HL-60/S4 (cell line): ENCODE measurements at regions not wholly inside any gene's neighbourhood (a gene's known extent, or its start where the extent isn't known, plus 50 kb on each side); places are given as distances from the start of the nearest gene placed in this dataset.
"Not testable (repeated sequence)": the region's sequence is repeated elsewhere in the genome, so short reads cannot be mapped to it uniquely, and the experiment has no call there.

Experiments
- in situ Hi-C: fragments of 300-500 bp; cut with MboI; formaldehyde crosslinking; loops from 2 replicates; pipeline ENCODE4 v1.14.3; 2022; ENCODE audit warnings: low sequenced_read_pairs

DNA sequence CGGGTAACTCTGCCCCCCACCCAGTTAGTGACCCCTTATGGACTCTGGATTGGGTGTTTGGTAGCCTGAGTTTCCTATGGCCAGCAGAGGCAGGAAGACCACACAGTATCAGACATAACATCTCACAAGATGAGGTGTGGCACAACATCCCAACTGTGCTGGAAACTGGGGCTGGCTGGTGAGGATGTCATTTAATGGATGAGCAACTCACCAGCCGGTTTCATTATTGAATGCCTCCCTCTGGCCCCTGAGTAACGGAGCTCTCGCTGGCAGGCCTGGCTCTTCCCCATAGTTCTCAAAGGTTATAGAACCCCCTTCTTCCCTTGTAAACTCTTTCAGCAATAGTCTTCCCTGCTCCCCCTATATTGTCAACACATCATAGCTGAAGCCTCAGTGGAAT lies 195.0 kb downstream of the BCL11A start:
- in situ Hi-C loops, result no loop called here

DNA sequence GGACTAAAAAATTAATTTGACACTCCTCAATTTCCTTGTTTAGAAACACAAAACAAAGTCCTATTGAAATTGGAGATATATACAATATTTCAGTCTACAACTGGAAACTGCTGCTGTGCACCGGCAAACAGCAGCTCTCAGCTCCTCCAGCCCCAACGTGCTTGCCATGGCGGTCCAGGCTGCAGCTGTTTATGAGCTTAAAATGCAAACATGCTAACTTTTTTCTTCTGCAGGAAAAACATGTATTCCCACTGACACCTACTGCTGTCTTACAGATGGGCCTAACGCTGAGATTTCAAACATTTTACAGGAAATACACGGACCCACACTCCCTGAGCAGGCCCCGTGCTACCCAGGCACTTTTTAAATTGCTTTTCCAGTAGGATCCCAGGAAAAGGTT lies 195.5 kb downstream of the BCL11A start:
- in situ Hi-C loops, result no loop called here

DNA sequence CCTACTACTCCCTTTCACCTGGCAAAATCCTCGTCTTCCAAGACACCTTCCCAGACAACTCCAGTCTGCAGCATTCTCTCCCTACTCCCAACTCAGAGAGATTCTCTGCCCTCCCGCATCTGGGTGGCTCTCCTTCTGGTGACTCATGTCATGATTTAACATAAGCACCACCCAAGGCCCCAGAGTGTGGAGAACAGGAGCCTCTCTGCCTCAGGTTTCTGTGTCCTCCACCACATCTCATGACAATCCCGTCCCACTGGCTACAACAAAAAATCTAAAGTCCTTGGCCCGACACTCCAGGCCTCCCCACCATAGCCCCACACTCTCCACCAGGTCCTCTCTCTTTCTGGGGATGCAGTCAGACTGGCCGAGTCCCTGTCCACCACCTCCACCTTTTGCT lies 197.1 kb downstream of the BCL11A start:
- in situ Hi-C loops, result no loop called here

DNA sequence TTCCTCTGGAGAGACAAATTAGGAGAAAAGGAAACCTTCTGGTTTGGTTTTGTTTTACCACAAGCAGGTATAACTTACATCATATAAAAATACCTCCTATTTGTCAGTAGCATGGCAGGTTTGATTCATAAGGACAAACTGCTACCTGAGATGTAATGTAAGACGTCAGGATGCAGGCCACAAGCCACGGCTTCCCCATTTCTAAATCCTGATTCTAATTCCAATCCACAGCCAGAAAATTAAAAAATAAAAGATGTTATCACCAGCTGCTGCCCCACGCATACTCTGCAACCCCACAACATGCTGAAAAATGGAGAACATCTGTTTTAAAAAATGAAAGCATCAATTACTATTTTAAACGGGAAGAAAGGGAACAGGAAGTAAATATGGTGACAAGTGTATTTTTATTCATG lies 197.6 kb downstream of the BCL11A start:
- in situ Hi-C loops, result no loop called here

DNA sequence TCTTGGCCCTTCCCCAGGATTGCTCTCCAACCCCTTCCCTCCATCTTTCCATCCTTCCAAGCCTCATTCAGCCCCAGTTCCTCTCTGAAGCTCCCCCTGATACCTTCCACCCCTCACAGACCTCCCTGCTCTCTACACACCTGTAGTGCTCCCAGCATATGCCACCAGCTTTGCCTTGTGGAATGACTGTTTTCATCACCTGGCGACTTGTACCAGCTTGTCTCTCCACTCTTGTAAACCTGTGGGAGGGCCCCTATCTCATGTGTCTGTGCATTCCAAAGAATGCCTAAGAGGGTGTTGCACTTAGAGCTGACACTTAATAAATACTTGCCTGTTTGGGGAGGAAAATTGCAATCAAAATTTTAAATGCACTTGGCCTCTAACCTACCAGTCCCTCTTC lies 198.7 kb downstream of the BCL11A start:
- in situ Hi-C loops, result no loop called here

DNA sequence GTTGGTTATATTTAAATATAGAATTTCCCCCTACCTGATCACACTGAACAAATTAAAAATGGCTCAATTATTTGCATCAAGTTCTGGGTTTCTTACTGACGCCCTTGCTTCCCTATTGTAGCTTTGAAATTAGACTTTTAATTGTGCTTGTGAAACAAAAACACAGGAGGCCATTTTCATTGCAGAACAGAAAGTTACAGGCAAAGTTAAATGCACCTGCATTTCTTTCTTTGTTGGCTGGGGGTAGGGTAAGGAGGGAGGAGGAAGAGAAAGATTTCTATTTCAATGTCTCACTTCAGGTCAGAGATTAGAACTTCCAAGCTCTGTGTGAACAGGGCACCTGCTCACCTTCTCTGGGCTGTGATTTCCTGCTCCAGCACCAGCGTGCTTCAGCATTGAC lies 199.6 kb downstream of the BCL11A start:
- in situ Hi-C loops, result no loop called here

DNA sequence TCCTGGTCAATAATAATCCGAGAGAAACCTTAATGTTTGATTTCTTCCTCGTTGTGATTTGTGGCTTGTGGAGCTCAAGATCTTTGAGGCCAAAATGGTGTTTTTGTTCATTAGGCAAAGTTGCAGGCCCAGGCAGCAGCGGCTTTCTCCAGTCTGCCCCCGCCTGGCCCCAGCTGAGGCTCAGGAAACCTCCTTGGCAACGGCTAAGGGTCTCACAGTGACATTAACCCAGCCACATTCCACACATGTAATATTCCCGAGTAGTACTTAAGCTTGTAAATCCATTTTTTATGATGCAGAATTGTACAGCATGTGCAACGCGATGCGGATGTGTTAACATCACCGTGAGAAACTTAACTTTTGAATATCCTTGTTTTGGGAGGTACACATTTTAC lies 200.1 kb downstream of the BCL11A start:
- in situ Hi-C loops, result no loop called here

DNA sequence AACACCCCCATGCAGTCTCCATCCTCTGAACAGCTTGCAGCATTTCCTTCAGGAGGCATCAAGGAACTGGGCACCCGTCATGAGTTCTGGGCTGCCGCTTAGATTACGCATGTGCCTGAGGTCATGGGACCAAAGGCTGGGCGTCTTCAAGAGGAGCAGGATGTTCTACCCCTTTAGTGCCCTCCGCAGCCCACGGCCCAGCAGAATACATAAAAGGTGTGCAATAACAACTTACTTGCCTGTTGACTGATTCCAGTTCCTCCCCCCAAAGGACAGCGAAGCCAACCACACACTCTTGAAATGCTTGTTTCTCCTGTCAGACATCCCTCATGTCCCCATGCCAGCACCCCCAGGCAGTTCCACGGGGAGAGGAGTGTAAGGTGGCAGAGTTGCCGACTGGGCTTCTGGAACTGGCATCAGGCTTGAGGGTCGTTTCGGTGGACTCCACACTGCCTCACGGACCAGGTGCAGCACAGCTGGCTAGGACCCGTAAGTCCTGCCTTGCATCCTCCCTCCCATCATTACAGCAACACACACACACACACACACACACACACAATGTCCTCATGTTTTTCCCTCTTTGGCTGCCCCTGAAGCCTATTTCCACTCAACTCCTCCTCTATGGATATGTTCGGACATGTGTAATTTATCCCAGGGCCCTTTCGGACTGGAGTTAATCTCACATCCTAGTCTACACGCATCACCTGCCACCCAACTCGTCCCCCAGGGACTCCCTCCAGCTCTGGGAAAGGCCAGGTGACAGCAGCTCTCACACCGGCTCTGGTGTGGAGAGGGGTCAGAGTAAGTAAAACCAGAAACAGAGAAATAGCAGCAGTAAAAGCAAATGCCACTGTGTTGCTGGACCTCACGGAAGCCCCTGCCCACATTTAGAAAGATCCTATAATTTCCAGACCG lies 200.7 kb downstream of the BCL11A start:
- in situ Hi-C loops, result no loop called here

DNA sequence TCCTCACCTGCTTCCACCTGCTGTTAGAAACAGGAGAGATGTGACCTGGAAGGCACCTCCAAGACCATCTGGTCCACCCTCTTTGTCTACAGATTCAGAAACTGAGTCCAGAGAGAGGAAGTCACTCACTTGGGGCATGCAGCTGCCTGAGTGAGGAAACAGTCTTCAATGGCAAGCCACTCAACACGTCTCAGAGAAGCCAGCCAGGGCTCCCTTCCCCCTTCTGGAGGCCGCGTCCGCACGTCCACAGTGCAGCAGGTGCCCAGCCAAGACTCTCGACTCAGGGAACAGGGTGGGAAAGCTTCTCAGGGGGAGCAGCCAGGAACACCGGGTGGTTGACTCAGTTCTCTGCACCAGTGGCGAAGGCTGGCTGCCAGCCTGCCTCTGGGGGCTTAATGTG lies 201.7 kb downstream of the BCL11A start:
- in situ Hi-C loops, result no loop called here

DNA sequence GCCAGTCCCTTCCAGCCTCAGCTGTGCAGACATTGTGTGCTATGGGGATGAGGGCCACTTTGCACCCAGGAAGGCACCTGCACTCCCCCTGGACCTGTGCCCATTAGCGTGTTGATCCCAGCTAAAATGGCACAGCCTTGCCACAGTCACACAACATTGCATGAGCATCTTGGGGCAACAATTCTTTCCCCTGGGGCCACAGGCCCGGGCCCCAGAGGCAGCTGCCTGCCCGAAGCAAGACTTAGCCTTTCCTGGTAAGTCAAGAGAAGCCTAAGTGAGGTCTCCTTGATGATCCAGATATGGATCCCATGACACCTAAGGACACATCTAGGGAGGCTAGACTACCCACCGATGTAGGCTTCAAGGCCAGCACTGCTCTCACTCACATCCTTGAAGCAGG lies 202.1 kb downstream of the BCL11A start:
- in situ Hi-C loops, result no loop called here

DNA sequence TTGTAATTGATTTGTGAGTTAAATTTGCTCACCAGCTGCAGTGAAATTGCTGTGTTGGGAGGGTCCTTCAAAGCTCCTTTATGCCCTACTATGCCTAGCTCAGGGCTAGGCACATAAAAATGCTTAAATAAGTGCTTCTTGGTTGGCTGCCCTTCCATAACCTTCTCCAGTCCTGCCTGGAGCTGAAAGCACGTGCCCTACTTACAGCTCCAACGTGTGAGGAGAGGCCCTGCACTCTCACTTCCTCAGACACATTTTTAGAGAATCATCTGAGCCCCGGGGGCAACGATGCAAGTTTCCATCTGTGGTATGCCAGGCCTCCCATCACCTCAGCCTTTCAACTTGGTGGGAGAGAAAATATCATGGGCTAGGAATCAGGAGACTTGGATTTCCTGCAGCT lies 202.7 kb downstream of the BCL11A start:
- in situ Hi-C loops, result no loop called here

DNA sequence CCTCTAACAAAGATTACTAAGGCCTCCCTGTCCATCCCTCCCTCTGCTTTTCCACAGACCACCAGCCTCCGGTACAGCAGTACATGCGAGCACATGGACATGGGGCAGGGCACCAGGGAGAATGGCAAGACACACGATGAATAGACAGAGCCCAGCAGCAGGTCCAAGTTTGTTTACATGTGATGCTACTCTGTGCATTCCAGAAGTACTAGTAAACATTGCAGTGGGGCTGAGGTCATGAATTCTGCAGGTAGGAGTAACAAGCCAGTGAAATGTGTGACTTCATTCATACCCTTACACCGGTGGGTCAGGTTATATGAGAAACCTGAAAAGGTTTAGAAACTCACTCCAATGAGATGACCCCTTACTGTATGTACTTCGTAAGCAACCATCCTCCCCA lies 205.7 kb downstream of the BCL11A start:
- in situ Hi-C loops, result no loop called here

DNA sequence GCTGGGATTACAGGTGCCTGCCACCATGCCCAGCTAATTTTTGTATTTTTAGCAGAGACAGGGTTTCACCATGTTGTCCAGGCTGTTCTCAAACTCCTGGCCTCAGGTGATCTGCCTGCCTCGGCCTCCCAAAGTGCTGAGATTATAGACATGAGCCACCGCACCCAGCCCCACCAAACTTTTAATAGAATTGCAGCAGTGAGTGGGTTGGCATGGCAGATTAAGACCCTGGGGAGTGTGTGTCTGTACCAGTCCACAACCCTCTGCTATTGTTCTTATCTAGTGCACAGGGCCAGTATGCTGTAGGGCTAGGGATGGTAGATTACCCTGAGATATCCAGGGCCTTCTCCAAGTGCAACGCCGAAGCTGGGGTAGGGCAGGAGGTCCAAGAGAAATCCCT lies 211.0 kb downstream of the BCL11A start:
- in situ Hi-C loops, result not testable (repeated sequence)

DNA sequence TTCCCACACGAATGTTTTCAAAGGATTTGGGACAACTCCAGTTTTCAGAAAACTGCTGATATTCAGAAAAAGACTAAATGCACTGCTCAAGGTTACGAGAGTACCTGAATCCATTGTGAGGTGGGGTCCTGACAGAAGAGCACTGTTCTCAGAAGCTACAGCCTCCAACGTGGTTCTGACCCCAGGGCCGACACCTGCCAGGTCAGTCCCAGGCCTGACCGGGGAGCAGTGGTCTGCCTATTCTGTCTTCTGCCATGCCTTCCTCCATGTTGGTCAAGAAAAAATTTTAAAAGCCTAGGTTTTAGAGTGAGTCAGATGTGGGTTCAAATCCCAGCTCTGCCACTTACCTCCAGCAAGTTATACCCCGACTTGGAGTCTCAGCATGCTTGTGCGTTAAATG lies 212.3 kb downstream of the BCL11A start:
- in situ Hi-C loops, result no loop called here

DNA sequence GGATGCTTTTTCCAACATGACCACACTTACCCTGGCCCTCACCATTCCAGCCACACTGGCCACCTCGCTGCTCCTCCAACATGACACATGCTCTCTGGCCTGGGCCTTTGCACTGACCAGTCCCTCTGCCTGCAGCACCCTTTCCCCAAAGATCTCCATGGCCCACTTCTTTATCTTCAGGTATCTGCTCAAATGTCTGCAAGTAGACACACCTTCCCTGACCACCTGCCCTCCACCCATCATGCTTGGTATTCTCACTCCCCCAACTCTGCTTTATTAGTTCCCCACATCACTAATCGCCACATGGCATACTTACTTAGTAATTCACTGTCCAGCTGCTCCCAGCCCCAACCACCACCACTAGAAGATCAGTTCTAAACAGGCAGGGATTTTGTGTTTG lies 214.2 kb downstream of the BCL11A start:
- in situ Hi-C loops, result no loop called here

DNA sequence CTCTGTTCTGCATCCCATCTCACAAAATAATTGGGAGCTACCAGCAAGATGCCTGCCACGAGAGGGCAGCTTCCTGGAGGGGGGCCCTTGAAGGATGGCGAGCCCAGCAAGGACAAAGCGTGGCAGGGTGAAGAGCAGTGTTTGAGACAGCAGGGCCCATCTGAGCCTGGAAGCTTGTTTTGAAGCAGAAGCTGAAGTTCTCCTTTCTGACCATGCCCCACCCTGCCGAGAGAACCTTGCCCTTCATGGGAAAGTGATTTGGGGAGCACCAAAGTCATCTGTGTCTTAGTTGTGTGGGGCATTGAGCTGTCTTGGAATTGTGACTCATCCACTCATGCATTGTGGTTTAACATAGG lies 216.3 kb downstream of the BCL11A start:
- in situ Hi-C loops, result no loop called here

DNA sequence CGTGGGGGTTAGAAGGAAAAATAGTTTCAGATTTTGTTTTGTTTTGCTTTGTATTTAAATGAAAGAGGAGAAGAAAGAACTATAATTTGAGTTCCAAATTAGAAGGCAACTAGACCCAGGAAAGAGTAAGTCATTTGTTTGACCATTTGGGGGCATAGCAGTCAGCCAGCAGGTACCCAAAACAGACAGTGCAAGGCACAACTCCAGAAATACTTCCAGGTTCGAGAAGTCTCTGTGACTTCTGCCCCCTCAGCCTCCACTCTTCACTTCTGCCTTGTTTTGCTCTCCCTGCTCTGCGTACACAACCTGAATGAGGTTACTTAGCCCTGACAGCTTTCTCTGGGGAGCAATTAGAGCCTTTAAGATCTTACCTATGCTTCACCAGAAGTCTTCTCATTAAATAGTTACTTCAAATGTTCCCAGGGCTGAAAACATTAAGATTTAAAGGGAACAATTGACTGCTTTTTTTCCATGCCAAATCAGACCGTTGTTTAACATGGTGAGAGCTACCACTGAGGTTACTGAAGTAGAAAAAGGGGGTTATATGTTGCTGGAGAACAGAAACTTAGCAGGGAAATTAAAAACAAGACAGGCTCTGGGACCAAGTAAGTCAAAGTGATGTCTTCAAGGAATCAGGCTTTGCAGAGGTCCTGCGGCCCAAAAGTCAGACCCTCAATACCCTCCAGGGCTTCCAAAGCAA lies 216.9 kb downstream of the BCL11A start:
- in situ Hi-C loops, result no loop called here

DNA sequence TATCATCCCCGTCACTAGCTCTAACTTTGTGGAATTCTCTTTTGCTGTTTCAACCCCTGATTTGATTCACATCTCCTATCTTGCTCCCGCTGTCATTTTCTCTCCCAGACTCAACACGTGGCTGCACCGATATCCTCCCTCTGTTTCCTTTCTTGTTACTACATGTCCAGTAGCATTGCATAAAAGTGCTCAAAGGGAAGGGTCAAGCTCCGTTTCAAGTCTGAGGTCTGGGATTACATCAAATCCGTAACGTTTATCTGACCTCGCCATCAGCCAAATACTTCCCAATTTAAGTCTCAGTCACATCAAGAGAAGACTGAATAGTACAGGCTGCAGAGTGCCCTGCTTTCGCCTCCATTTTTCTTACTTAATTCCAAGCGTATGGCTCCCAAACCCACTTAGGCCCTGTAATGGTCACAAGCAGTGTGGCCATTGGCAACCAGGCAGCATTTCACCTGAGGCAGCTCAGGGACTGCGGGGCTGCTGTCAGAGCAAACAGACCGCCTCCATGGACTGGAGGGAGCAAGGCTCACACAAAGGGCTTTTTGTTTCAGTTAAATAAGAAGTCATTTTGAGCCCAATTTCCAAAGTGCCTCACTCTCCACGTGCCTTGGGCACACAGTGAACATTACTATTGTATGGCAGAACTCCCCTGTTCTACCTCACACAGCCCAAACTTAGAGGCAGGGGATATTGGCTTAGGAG lies 217.8 kb downstream of the BCL11A start:
- in situ Hi-C loops, result no loop called here

DNA sequence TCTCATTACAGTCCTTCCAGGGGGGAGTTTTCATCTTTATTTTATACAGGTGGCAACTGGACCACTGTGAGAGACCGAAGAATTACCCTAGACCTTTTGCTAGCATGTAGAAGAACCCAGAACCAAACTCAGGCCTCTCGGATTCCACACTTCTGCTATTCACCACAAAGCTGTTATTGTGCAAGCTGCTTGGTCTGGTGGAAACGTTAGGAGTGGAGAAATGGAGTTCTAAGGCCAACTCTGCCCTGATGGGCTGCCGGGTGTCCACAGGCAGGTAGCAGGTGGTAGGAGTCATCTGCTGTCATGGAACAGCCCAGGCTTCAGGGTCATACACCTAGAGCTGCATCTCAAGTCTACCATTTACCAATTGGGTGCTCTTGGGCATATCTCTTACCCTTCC lies 218.8 kb downstream of the BCL11A start:
- in situ Hi-C loops, result no loop called here

DNA sequence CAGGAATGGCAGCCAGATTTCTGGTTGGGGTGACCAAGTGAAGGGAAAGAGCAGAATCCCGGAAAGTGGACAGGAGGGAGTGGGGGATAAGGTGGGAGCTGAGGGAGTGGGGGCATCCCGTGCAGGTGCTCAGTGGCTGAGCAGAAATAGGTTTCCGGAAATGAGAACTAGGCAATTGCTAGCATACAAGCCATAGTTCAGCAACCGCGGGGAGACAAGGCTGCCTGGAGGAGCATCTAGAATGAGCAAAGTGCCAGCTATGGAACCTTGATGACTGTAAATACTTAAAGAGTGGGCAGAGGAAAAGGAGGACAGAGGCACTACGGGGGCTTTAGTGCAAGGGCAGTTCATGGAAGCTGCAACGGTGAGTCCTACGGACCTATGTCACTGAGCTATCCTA lies 220.2 kb downstream of the BCL11A start:
- in situ Hi-C loops, result no loop called here

DNA sequence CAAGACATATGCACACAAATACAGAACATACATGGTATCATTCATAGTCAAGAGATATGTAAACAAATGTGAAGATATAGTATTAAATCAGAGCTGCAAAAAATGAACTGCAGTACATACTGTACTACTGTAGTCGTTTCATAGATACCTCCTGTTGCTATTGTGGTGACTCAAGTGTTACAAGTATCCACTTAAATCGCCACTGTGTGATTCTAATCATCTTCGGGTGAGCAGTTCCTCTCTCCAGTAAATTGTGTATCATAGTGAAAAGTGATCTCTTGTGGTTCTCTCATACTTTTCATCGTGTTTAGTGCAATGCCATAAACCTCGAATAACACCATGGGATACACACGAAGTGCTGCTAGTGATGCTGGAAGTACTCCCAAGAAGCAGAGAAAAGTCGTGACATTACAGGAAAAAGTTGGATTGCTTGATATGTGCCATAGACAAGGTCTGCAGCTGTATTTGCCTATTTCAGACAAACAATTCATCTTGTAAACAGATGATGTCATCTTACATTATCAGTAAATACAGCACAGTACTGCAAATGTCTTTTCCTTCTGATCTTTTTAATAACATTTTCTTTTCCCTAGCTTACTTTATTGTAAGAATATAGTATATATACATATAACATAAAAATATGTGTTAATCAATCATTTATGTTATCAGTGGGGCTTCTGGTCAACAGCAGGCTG lies 222.2 kb downstream of the BCL11A start:
- in situ Hi-C loops, result no loop called here
